Erythroblast (primary cell): ENCODE measurements at regions not wholly inside any gene's neighbourhood (a gene's known extent, or its start where the extent isn't known, plus 50 kb on each side); places are given as distances from the start of the nearest gene placed in this dataset.

ENCODE experiments used
- DNase-seq, 2 experiments: peaks; one replicate each; lab custom pipeline; 2025; lab: John Stamatoyannopoulos, UW
- GATA1 ChIP-seq: IDR thresholded peaks from 2 replicates; pipeline ENCODE4 v1.6.1; 2011; ENCODE audit warnings: low read depth, mild to moderate bottlenecking, control low read depth, low read length, moderate library complexity
- POLR2A ChIP-seq: IDR thresholded peaks from 2 replicates; pipeline ENCODE4 v1.6.1; 2011; ENCODE audit warnings: mild to moderate bottlenecking, low read length

DNA sequence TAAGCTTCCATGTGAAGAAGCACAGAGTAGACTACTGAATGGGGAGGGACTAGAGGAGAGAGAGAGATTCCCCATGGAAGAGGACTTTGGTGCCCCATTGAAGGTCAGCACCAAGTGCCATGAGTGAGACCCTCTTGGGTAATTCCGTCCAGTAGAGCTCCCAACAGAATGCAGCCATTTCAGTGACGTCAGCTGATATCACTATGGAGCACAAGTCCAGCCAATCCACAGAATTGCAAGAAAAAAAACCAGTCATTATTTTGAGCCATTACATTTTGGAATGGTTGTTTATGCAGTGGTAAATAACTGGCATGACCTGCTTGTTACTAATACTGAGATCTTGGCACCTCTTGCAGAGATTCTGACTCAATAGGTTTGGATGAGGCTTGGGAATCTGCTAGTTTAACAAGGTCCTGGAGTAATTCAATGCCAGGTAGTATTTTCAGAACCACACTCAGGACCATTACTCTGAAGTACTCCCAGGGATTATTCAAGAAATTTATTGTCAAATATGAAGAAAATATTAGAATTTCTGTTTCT, 52.6 kb upstream of the SP8 start:
- no peak for DNase-seq
- TF ChIP-seq GATA1 (no peak), POLR2A (no peak)

GRCh38 chr7:20839987-20840386, 53.3 kb upstream of the SP8 start:
- TF ChIP-seq POLR2A (no peak), GATA1 (no peak)
- DNase-seq = no peak

GRCh38 chr7:20846791-20847190, 60.1 kb upstream of the SP8 start:
- TF ChIP-seq POLR2A (no peak), GATA1 (no peak)
- DNase-seq = no peak

DNA sequence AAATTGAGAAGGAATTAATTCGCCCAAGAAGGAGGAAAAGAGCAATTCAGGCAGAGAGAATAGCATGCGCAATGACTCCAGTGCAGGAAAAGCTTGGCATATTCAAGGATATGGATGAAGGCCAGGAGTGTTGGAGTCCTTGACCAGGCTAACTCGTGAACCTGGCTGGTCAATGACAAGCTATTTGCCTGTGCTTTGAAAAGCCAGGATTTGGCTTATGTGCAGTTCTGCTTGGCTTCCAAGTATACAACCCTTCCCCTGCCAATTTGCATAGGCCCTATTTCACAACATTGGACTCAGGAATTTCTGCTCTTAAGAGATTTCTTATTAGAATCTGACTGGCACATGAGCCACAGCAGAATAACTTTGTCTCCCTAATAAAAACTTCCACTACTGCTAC, 72.3 kb upstream of the SP8 start:
- TF ChIP-seq POLR2A (no peak), GATA1 (no peak)
- DNase-seq = no peak

DNA sequence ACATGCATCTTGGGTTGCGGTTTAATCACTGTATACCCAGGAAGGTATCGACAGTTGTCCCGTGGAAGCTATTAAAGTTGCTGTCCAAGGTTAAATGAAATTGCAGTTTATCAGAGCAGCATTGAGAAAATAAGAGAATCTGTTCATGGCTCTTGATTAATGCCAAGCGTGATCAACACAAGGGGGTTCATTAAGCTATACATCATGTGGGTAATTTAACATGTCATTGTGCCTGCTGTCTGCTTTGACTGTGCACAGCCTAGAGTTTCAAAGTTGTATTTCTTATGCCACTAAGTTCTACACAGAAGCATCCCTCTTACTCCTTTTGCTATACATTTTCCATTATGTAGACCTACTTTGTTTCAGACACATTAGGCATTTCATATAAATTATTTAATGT, 74.8 kb upstream of the SP8 start:
- TF ChIP-seq POLR2A (no peak), GATA1 (no peak)
- DNase-seq = no peak

DNA sequence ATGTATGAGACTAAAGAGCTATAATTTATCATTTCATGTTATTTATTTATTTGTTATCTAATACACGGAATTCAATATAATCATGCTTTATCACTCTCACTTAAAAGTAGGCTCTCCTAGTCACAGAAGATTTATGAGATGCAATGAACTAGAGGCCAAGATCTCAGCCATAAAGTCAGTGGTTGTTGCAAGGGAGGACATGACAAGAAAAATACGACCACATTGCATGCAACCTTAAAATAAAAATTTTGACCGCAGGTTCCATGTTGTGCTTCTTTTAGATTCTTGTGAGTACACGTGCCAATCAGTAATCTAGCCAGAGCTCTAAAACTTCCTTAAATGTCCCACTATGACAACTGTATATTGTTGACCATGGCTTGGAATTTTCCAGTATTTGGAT, 75.9 kb upstream of the SP8 start:
- DNase-seq = no peak
- TF ChIP-seq GATA1 (no peak), POLR2A (no peak)

DNA sequence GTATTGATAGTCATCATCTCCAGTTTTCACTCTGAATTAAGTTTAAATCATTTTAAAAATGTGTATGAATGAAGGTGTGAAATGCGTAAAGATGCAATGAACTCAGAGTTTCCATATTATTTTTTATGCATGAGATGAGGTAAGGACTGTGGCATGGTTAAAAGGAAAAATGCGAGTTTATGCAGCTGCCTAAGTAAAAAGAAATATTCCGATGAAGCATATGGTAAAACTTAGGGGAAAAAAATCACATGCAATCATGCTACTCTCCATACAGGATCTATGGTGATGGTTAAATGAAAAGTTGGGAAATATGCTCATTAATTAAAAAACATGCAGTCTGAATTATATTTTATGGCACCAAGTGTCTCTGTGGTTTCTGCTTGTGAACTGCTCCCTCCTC, 77.5 kb upstream of the SP8 start:
- no peak for TF ChIP-seq POLR2A
- no peak for TF ChIP-seq GATA1
- DNase-seq = no peak

GRCh38 chr7:20865684-20866083, 79.0 kb upstream of the SP8 start:
- no peak for TF ChIP-seq GATA1
- no peak for TF ChIP-seq POLR2A
- DNase-seq = no peak

GRCh38 chr7:20870977-20871376, 84.3 kb upstream of the SP8 start:
- no peak for TF ChIP-seq GATA1
- no peak for TF ChIP-seq POLR2A

GRCh38 chr7:20892776-20893175, 106.1 kb upstream of the SP8 start:
- TF ChIP-seq POLR2A (no peak), GATA1 (no peak)
- no peak for DNase-seq

More at GRCh38 chr7:20870977-20871376, 84.3 kb upstream of the SP8 start:
- DNase-seq = no peak

DNA sequence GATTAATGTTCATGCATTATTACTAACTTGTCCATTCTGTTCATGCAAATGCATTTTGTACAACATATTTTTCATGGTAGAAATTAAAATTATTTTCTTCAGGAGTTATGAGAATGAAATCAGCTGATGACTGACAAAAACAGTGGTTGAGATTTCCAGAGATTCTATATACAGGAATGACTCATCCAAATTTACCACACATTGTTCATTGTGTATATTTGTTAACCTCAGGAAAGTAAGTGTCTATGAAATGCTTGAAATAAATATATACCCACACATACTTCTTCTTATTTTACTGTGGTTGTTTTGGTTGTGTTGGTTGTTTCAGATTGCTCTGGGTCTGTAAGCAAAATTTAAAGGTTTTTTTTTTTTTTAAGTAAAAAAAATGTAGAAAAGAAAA, 108.1 kb upstream of the SP8 start:
- TF ChIP-seq GATA1 = no peak
- no peak for TF ChIP-seq POLR2A
- no peak for DNase-seq

DNA sequence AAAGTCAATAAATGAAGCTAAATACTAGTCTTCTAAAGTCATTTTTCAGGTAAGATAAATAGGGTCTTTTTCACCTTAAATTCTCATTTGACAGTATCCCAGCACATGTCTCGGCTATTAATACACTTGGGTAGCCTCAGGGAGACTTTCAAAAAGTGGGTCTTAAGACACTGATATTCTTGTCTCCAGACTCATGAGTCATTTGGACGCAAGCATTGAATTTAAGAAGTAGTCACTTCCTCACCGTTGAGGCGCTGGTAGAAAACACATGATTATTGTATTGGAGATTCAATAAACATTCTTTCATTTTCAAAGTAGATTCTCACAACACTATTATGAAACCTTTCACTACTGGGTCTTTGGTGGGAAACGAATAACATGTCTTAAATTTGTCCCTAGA, 108.9 kb upstream of the SP8 start:
- DNase-seq = no peak
- TF ChIP-seq GATA1 (no peak), POLR2A (no peak)

DNA sequence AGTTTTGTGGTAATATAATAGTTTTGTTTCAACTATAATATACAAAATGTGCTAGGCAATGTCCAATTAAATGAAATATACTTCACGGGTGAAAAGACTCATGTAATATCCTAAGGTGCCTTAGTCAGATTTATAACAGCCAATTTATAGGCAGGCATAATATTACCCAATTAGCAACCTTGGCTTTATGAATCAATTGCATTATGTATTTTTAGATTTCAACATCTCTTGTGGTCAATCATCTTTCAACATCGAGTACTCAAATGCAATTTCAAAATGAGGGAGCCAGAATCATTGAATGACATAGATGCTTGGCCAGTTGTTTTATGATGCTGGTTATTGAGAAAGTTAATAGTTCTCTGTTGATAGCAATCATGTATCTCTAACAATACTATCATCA, 110.3 kb upstream of the SP8 start:
- TF ChIP-seq POLR2A (no peak), GATA1 (no peak)

DNA sequence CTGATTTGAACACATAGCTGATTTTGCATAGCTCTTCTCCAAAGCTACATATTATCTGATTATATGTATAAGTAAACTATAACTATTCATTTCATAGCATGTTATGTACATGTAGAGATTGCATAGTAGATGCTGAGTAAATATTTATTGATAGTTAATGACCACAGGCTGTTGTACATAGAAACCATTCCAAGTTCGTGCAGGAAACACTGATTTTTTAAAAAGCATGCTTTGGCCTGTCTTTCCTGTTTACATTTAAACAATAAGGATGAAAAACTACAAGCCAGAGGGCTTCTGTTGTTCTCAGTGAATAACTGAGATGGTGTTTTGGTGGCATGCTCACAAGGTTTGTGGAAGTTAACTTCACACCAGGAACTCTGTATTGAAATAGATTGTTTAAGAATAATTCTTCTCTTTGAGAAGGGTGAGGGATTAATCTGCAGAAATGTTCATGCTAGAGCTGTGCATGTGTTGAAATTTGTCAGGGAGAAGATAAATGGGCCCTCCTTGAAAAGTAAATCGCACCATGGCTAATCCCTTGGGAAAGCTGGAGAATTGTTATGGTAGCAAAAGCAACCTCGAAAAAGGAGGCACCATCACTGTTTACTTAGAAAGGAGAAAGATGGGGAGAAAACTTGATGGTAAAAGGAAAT, 120.2 kb upstream of the SP8 start:
- TF ChIP-seq POLR2A (no peak), GATA1 (no peak)
- no peak for DNase-seq

More for the DNA sequence above, 110.3 kb upstream of the SP8 start:
- no peak for DNase-seq

DNA sequence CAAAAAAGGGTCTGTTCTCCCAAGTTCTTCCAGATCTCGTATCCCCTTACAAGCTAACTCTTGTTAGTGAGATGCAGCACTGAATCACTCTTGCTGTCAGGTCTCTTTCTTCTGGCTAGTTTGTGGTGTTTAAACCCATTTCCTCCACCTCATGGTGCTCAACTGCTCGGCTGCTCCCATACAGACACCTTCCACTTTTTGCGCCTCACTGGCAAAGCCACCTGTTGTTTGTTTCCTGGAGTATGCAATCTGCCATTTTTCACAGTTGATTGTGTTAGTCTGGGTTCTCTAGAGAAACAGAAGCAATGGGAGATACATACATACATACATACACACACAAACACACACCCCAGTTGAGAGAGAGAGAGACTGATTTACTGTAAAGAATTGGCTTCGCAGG, 124.4 kb upstream of the SP8 start:
- no peak for TF ChIP-seq GATA1
- TF ChIP-seq POLR2A = no peak
- no peak for DNase-seq

DNA sequence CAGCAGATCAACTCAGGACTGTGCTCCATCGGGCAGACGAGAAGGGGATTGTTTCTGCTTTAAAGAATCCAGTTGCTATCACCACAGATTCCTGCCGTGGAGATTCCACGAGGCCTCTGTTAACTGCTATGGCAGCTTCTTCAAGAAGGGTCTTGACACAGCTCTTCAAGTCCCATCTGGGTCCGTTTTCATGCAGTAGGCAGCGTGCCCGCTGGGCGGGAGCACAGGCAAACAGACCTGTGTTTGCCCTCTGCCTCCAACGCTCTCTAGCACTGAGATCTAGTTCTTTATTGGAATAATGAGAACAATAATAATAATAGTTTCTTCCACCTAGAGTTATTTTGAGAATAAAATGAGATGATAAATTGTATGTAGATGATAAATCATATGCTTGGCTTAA, 127.2 kb upstream of the SP8 start:
- TF ChIP-seq POLR2A (no peak), GATA1 (no peak)
- DNase-seq = no peak
